GM12872 (cell line): ENCODE measurements at regions not wholly inside any gene's neighbourhood (a gene's known extent, or its start where the extent isn't known, plus 50 kb on each side); places are given as distances from the start of the nearest gene placed in this dataset.

Source experiments
- TF ChIP-seq, protein P1 (sequence below): IDR thresholded peaks from 3 replicates; pipeline ENCODE4 v1.5.1; 2011; ENCODE audit warnings: low read depth, mild to moderate bottlenecking, low read length, moderate library complexity; ENCODE audit not compliant: insufficient read depth

DNA sequence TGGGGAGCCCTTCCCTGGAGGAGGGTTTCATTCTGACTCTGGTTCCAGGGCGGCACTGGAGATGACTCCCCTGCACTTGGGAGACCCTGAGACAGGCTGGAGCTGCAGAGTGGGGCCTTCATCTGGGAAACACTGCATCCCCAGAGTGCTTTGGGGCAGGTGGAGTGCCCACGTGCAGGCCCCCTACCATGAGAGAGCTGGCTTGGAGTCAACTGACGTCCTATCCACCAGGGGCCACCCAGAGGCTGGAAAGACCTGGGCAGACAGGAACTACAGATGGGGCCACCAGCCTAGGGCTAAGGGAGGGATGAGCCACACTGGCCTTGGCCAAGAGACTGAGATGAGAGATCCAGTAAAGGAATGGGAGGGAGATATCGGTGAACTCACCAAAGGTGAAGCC is 153.8 kb downstream of the ASB1 start:
- TF ChIP-seq, protein P1, sequence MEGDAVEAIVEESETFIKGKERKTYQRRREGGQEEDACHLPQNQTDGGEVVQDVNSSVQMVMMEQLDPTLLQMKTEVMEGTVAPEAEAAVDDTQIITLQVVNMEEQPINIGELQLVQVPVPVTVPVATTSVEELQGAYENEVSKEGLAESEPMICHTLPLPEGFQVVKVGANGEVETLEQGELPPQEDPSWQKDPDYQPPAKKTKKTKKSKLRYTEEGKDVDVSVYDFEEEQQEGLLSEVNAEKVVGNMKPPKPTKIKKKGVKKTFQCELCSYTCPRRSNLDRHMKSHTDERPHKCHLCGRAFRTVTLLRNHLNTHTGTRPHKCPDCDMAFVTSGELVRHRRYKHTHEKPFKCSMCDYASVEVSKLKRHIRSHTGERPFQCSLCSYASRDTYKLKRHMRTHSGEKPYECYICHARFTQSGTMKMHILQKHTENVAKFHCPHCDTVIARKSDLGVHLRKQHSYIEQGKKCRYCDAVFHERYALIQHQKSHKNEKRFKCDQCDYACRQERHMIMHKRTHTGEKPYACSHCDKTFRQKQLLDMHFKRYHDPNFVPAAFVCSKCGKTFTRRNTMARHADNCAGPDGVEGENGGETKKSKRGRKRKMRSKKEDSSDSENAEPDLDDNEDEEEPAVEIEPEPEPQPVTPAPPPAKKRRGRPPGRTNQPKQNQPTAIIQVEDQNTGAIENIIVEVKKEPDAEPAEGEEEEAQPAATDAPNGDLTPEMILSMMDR, result no peak

DNA sequence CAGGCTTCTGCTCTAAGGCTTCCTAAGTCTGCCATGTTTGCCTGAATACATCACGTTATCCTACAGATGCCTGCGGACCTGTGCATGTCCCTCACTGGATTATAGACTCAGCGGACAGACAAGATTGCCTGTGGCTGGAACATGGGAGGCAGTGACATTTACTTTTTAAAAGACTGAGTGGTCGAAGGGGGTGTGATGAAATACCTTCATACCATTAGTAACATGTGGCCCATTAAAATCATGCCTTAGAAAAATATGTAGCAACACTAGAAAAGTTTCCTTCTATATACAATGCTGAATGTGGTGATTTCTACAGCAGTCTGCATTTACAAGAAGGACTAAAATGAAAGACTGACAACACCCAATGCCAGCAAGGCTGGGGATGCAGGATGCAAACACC is 154.4 kb downstream of the ASB1 start:
- TF ChIP-seq, protein P1, result no peak

DNA sequence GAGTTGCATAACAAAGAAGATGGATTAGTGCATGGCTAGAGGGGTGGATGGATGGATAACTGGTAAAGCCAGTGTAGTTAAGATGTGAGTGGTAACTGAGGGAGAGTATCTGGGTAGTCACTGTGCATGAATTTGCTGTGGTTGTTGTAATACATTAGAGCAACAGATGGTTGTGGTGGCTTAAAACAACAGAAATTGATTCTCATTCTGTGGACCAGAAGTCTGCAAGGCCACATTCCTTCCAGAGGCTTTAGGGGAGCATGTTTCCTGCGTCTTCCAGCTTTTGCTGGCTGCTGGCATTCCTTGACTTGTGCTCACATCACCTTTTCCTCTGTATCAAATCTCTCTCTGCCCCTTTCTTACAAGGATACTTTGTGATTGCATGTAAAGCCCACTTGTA is 155.4 kb downstream of the ASB1 start:
- TF ChIP-seq, protein P1, result no peak

DNA sequence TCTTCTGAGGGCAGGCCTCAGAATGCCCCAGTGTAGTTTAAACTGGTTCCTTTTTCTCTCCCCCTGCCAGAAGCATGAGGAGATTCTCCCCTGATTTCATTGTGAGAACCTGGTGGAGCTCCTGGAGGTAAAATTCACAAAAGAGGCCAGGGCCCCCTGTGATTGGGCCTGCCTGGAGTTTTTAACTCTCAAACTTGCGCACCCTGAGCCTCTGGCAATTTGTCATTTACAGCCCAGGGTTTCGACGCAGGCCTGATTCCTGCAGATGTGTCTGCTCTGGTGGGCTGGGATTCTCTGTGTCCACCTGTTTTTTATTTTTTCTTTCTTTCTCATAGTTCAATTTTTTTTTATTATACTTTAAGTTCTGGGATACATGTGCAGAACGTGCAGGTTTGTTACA is 157.9 kb downstream of the ASB1 start:
- TF ChIP-seq, protein P1, result no peak

DNA sequence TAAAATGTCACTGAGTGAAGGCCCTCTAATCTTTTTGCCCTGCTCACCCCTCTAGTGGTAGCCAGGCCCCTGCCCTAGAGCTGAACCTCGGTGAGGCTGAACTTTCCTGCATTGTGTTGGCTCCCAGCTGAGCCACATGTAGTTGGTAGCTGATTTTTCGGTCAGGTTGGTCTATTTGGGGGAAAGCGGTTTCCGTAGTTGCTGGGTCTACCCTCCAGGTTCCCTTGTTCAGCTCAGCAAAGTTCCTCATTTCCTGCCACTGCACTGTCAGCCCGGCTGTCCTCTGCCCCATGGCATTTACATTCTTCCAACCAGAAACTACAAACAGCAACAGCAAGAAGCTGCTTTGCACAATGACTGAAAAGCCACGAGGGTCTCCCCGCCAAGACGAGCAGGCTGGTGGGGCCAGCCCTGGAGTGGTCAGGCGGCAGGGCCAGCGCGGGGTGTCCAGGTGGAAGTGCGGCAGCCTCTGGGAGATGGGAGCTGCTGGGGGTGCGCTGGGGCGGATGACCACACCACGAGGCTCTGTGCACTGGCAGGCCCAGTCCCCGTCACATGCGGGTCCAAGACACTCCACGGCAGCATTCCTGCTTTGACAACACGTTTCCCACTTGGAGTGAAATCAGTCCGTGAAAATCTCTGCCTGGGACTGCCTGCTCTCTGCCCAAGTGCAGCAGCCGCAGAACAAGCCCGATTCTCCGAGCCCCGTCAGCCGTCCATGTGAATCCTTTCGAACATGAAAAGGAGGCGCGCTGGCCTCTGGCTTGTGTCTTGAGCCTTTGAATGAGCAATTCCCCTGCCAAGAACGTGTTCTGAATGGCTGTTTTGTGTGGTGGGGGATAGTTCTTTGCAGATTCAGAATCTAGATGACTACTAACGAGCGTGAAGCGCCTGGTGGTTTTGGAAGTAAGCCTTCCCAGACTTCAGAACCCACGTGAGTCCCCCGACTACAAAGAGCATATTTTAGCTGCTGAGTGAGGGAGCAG is 159.4 kb downstream of the ASB1 start:
- TF ChIP-seq, protein P1, result no peak

DNA sequence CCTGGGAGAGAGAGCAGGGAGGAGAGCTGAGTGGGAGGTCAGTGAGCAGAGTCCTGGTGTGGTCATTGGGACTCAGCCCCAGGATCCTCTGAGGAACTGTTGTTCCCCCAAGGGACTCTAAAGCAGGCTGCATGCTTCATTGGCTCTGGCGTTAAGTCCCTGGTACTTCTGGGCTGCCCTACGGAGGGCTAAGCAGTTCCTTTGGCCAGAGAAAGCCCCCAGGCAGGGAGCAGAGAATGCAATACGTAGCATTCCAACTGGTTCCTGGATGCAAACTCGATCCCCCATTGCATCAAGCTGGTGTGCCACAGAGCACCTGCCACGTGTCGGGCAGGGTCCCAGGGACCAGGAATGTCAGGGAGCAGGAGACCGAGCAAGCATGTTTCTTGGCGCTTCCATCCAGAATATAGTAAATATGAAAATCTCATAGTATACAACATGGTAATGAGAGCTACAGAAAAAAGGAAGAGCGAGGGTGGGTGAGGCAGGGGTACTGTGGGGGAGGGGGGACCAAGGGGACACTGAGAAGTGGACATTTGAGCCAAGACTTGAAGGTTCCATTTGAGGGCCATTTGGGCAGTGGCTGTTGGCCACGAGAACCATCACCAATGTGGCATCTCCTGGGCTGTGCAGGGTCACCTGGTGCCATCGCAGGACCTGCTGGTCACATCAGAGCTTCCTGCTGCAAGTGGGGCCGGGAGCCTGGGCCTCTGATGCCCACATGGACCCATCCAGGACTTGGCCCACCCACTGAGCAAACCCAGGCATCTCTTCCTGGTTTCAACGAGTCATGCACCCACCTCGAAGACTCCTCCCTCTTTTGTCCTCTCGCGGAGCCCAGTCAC is 160.4 kb downstream of the ASB1 start:
- TF ChIP-seq, protein P1, result no peak
